ENCODE measurements at regions not wholly inside any gene's neighbourhood (a gene's known extent, or its start where the extent isn't known, plus 50 kb on each side); places are given as distances from the start of the nearest gene placed in this dataset.

DNA sequence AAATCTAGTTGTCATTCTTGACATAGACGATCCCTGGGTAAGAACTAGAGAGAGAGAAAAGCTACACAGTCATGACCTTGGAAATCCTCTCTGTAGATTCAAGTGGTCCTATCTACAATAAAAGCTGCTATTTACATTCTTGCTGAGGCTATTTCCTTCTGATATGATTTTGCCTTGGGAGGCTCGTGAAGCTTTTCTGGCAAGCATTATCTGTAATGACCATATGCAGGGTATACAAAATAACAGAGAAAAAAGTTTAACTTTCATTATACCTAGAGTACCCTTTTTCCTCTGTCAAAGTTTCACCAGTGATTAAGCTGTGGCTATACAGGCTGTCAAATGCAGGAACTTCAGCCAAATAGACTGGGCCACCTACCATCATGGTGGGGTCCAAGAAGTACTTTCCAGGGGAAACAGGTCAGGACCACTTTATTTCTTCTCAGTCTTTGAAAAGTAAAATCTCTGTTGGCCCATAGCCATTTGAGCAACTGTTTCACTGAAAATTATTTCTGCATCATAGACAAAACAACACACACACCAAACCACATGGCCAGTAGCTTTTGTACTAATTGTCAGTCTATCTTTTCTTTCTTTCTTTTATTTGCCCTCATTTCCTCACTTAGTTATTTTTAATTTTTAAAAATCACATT is 677.0 kb upstream of the ID4 start:
- Histone ChIP-seq H3K79me1 (ENCODE audit: low read depth, low read length) (no peaks in the 10 kb centered on the region), H3K4me3 (ENCODE audit: extremely low read depth in 1 of 4, insufficient read depth in 2 of 4, low read depth in 3 of 4, low read length in 4 of 4) (no peak overlapping the region), H2BK15ac (ENCODE audit: low read length) (no peak overlapping the region), H2BK12ac (ENCODE audit: low read depth, low read length) (no peak overlapping the region), H4K20me1 (replicated peaks in 1 of 2; ENCODE audit: control insufficient read depth in 1 of 2, insufficient read depth in 2 of 2, low read length in 2 of 2) (no peaks in the 10 kb centered on the region), H3K9ac (replicated peaks in 1 of 4; ENCODE audit: extremely low read depth in 1 of 4, low read depth in 3 of 4, low read length in 3 of 4) (no peak overlapping the region), H2AFZ (ENCODE audit: low read length) (no peak overlapping the region), H2BK5ac (ENCODE audit: low read depth, low read length) (no peak overlapping the region), H3K18ac (ENCODE audit: extremely low read depth, low read length) (no peak overlapping the region), H3K23me2 (ENCODE audit: low read depth, low read length) (no peaks in the 10 kb centered on the region), H4K5ac (ENCODE audit: insufficient read length, low read depth, low read length) (no peak overlapping the region), H2AK5ac (ENCODE audit: low read depth, low read length) (no peak overlapping the region), H3K4me2 (ENCODE audit: insufficient read depth in 1 of 2, low read depth in 2 of 2, low read length in 2 of 2) (no peak overlapping the region), H2BK20ac (ENCODE audit: low read length) (no peak overlapping the region), H3K4me1 (replicated peaks in 1 of 4; ENCODE audit: control insufficient read depth in 3 of 4, insufficient read depth in 4 of 4, low read length in 3 of 4) (no peaks in the 10 kb centered on the region), H3K4ac (replicated peaks; ENCODE audit: insufficient read length, low read depth, low read length) (no peak overlapping the region), H3K56ac (replicated peaks; ENCODE audit: insufficient read length, low read depth, low read length) (no peak overlapping the region), H3K27me3 (replicated peaks in 1 of 4; ENCODE audit: control insufficient read depth in 3 of 4, extremely low read depth in 1 of 4, insufficient read depth in 3 of 4, low read length in 3 of 4) (no peaks in the 10 kb centered on the region), H3K14ac (ENCODE audit: insufficient read length) (no peak overlapping the region), H4K91ac (replicated peaks; ENCODE audit: insufficient read length, low read length) (no peak overlapping the region), H3K9me3 (ENCODE audit: insufficient read depth in 2 of 2, low read depth in 1 of 2, low read length in 1 of 2) (no peaks in the 10 kb centered on the region), H3K79me2 (ENCODE audit: control insufficient read depth in 1 of 2, insufficient read depth in 2 of 2, low read length in 2 of 2) (no peaks in the 10 kb centered on the region), H3K23ac (ENCODE audit: insufficient read length) (no peak overlapping the region), H2BK120ac (replicated peaks; ENCODE audit: low read depth, low read length) (no peak overlapping the region), H3K36me3 (ENCODE audit: control insufficient read depth in 2 of 4, insufficient read depth in 4 of 4, low read length in 3 of 4) (no peaks in the 10 kb centered on the region), H4K8ac (ENCODE audit: extremely low read depth, insufficient read depth, low read length) (no peak overlapping the region), H3K27ac (ENCODE audit: low read depth, low read length) (no peak overlapping the region)
- 88% methylated on average over 2 of the region's 2 CpGs; no CpG with 5 or more reads in 1 of the 2 experiments for WGBS, 2 experiments (ENCODE audit: extremely low coverage in 1 of 2, insufficient coverage in 1 of 2, insufficient read length in 1 of 2, insufficient replicate concordance in 2 of 2, low coverage in 1 of 2, low lambda C conversion rate in 2 of 2, missing lambda C conversion rate in 1 of 2)
- CTCF ChIA-PET (ENCODE audit: partially characterized antibody) = interaction anchor here (1.3 kb wide), 1 partner anchor 20 kb away, joined by 4 read pairs; no protein-coding TSS in a partner anchor
- FAIRE-seq (no peak), DNase-seq (ENCODE audit: low read depth in 1 of 2, low spot score in 2 of 2) (no peak)
- POLR2A ChIA-PET (ENCODE audit: partially characterized antibody) = no interaction called here
- no peak for TF ChIP-seq TCF12 (IDR thresholded peaks at IDR 0.05; ENCODE audit: low read depth, low read length)
- no peak for TF ChIP-seq SAP30 (IDR thresholded peaks at IDR 0.05; ENCODE audit: insufficient read depth, insufficient replicate concordance, low read length)
- no peak for TF ChIP-seq CREB1 (IDR thresholded peaks at IDR 0.05)
- no peak for TF ChIP-seq CHD1 (IDR thresholded peaks at IDR 0.05; ENCODE audit: low read depth, low read length)
- TF ChIP-seq SIN3A (conservative IDR thresholded peaks at IDR 0.05 in 1 of 2, IDR thresholded peaks at IDR 0.05 in 1 of 2; ENCODE audit: low read depth in 1 of 2, low read length in 2 of 2) = no peak
- no peak for TF ChIP-seq KDM1A (IDR thresholded peaks at IDR 0.05; ENCODE audit: borderline replicate concordance, low read length)
- no peak for TF ChIP-seq RXRA (IDR thresholded peaks at IDR 0.05; ENCODE audit: insufficient read depth, low read depth, low read length)
- TF ChIP-seq FOSL1 (IDR thresholded peaks at IDR 0.05; ENCODE audit: insufficient read depth, low read depth, low read length) = no peak

All from H1 (cell line).